ENCODE measurements at regions not wholly inside any gene's neighbourhood (a gene's known extent, or its start where the extent isn't known, plus 50 kb on each side); places are given as distances from the start of the nearest gene placed in this dataset.
"Not testable (repeated sequence)": the region's sequence is repeated elsewhere in the genome, so short reads cannot be mapped to it uniquely, and the experiment has no call there.

DNA sequence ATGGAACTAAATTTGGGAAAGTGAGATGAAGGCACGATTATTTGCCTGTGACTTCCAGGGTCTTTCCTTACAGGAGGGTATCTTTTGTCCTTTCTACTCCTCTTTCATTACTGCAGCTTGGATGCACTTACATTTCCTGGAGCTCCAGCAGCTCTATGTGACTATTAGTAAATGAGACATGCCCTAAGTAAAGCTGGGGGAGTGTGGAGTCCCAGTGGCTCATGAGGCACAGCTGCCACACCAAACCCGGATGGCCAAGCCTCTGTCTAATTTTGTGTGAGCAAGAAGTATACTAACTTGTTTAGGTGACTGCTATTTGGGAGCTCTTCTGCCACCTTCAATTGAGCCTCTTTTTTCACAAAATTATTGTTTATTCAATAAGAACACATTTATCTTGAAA lies 183.3 kb downstream of the ANKRD36B start:
- ATAC-seq (ENCODE audit: low read depth); H2BK120ac ChIP-seq (ENCODE audit: low read depth, low read length); H4K91ac ChIP-seq (ENCODE audit: insufficient read depth, low read depth, low read length); H3K23ac ChIP-seq (ENCODE audit: low read depth, low read length); H3K4me1 ChIP-seq (ENCODE audit: control insufficient read depth, insufficient read depth, low read length); H3K4me2 ChIP-seq (ENCODE audit: low read depth, low read length); intact Hi-C loops (cut with micrococcal nuclease); H3K18ac ChIP-seq (ENCODE audit: low read depth, low read length); H3K14ac ChIP-seq (replicated peaks; ENCODE audit: low read depth, low read length); H4K8ac ChIP-seq (ENCODE audit: low read depth in 2 of 2, low read length in 2 of 2); H2BK20ac ChIP-seq (ENCODE audit: low read depth, low read length); H4K5ac ChIP-seq (ENCODE audit: low read depth, low read length); H2AK9ac ChIP-seq (replicated peaks; ENCODE audit: low read depth, low read length, poor library complexity); in situ Hi-C loops (cut with MboI; ENCODE audit: low sequenced_read_pairs); BruUV-seq (replicated peaks); H3K27ac ChIP-seq (ENCODE audit: insufficient read depth, low read length); dilution Hi-C loops (cut with HindIII; ENCODE audit: low sequenced_read_pairs, unreplicated experiment); H3K9ac ChIP-seq (ENCODE audit: low read depth, low read length); DNase-seq; H2BK15ac ChIP-seq (ENCODE audit: low read depth, low read length); H3K9me3 ChIP-seq (ENCODE audit: control insufficient read depth, insufficient read depth, low read length); H3K79me1 ChIP-seq (ENCODE audit: low read depth in 1 of 2, low read length in 2 of 2); H3K9me1 ChIP-seq (ENCODE audit: insufficient read depth, low read length); H4K20me1 ChIP-seq (ENCODE audit: insufficient read depth, low read length); H2AFZ ChIP-seq (replicated peaks; ENCODE audit: low read length, poor library complexity); H3K56ac ChIP-seq (ENCODE audit: extremely low read depth, insufficient read depth, low read length); H2BK5ac ChIP-seq (ENCODE audit: low read depth, low read length, poor library complexity, severe bottlenecking); H3K4me3 ChIP-seq (ENCODE audit: insufficient read depth, low read depth, low read length); H3K36me3 ChIP-seq (ENCODE audit: control insufficient read depth, insufficient read depth, low read length); H3K27me3 ChIP-seq (ENCODE audit: control insufficient read depth, insufficient read depth, low read length); H2AK5ac ChIP-seq (ENCODE audit: low read depth, low read length); POLR2A ChIA-PET (ENCODE audit: unreplicated experiment); H3K4ac ChIP-seq (ENCODE audit: low read depth, low read length); CTCF ChIA-PET: not testable (repeated sequence)
- no CpG with 5 or more reads among the region's 2 CpGs for WGBS, 2 experiments (ENCODE audit: extremely low coverage in 2 of 2, insufficient read length in 1 of 2)

GRCh38 chr2:97405172-97405737 lies 184.4 kb downstream of the ANKRD36B start:
- dilution Hi-C loops (cut with HindIII; ENCODE audit: low sequenced_read_pairs, unreplicated experiment); intact Hi-C loops (cut with micrococcal nuclease); H2BK15ac ChIP-seq (ENCODE audit: low read depth, low read length); ATAC-seq (ENCODE audit: low read depth); H4K5ac ChIP-seq (ENCODE audit: low read depth, low read length); H2AK5ac ChIP-seq (ENCODE audit: low read depth, low read length); H2BK20ac ChIP-seq (ENCODE audit: low read depth, low read length); H3K4me2 ChIP-seq (ENCODE audit: low read depth, low read length); H3K27me3 ChIP-seq (ENCODE audit: control insufficient read depth, insufficient read depth, low read length); H2AFZ ChIP-seq (replicated peaks; ENCODE audit: low read length, poor library complexity); H3K4me3 ChIP-seq (ENCODE audit: insufficient read depth, low read depth, low read length); H3K27ac ChIP-seq (ENCODE audit: insufficient read depth, low read length); POLR2A ChIA-PET (ENCODE audit: unreplicated experiment); H3K18ac ChIP-seq (ENCODE audit: low read depth, low read length); H3K4ac ChIP-seq (ENCODE audit: low read depth, low read length); CTCF ChIA-PET; H3K36me3 ChIP-seq (ENCODE audit: control insufficient read depth, insufficient read depth, low read length); H3K79me1 ChIP-seq (ENCODE audit: low read depth in 1 of 2, low read length in 2 of 2); H2BK5ac ChIP-seq (ENCODE audit: low read depth, low read length, poor library complexity, severe bottlenecking); H4K20me1 ChIP-seq (ENCODE audit: insufficient read depth, low read length); H3K56ac ChIP-seq (ENCODE audit: extremely low read depth, insufficient read depth, low read length); H3K23ac ChIP-seq (ENCODE audit: low read depth, low read length); H3K14ac ChIP-seq (replicated peaks; ENCODE audit: low read depth, low read length); BruUV-seq (replicated peaks); H4K91ac ChIP-seq (ENCODE audit: insufficient read depth, low read depth, low read length); DNase-seq; in situ Hi-C loops (cut with MboI; ENCODE audit: low sequenced_read_pairs); H3K9me1 ChIP-seq (ENCODE audit: insufficient read depth, low read length); H2AK9ac ChIP-seq (replicated peaks; ENCODE audit: low read depth, low read length, poor library complexity); H4K8ac ChIP-seq (ENCODE audit: low read depth in 2 of 2, low read length in 2 of 2); H2BK120ac ChIP-seq (ENCODE audit: low read depth, low read length); H3K9ac ChIP-seq (ENCODE audit: low read depth, low read length); H3K4me1 ChIP-seq (ENCODE audit: control insufficient read depth, insufficient read depth, low read length); H3K9me3 ChIP-seq (ENCODE audit: control insufficient read depth, insufficient read depth, low read length): not testable (repeated sequence)
- WGBS, 2 experiments (ENCODE audit: extremely low coverage in 2 of 2, insufficient read length in 1 of 2) = no CpG with 5 or more reads among the region's 9 CpGs
